ENCODE measurements at regions not wholly inside any gene's neighbourhood (a gene's known extent, or its start where the extent isn't known, plus 50 kb on each side); places are given as distances from the start of the nearest gene placed in this dataset.

DNA sequence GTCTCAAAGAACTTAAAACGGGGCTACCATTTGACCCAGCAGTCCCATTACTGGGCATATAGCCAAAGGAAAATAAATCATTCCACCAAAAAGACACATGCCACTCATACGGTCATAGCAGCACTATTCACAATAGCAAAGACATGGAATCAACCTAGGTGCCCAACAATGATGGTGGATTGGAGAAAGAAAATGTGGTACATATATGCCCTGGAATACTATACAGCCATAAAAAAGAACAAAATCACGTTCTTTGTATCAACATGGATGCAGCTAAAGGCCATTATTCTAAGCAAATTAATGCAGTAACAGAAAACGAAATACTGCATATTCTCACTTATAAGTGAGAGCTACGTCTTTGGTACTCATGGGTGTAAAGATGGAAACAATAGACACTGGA lies 138.1 kb upstream of the NEIL3 start:
- Histone ChIP-seq H3K4me3 (ENCODE audit: low read depth, low read length) (no peak overlapping the region), H3K27ac (ENCODE audit: low read depth, low read length) (no peak overlapping the region), H3K27me3 (ENCODE audit: control insufficient read depth, insufficient read depth, low read length) (no peaks in the 10 kb centered on the region), H3K36me3 (ENCODE audit: control insufficient read depth, insufficient read depth, low read length) (no peaks in the 10 kb centered on the region), H3K4me1 (ENCODE audit: control insufficient read depth, insufficient read depth, low read length) (no peaks in the 10 kb centered on the region), H3K9me3 (ENCODE audit: control insufficient read depth, insufficient read depth, low read length) (no peaks in the 10 kb centered on the region)
- no CpG with 5 or more reads among the region's 5 CpGs for WGBS (ENCODE audit: insufficient coverage)
- no peak for DNase-seq (ENCODE audit: low read depth in 4 of 6, low spot score in 6 of 6)

GRCh38 chr4:177175473-177175872 lies 134.2 kb upstream of the NEIL3 start:
- no peak for DNase-seq (ENCODE audit: low read depth in 4 of 6, low spot score in 6 of 6)
- WGBS (ENCODE audit: insufficient coverage): no CpG with 5 or more reads among the region's 3 CpGs
- no peaks in the 10 kb centered on the region for H3K9me3 ChIP-seq (ENCODE audit: control insufficient read depth, insufficient read depth, low read length)
- no peak overlapping the region for H3K4me3 ChIP-seq (ENCODE audit: low read depth, low read length)
- H3K27me3 ChIP-seq (ENCODE audit: control insufficient read depth, insufficient read depth, low read length): no peaks in the 10 kb centered on the region
- no peaks in the 10 kb centered on the region for H3K4me1 ChIP-seq (ENCODE audit: control insufficient read depth, insufficient read depth, low read length)
- H3K27ac ChIP-seq (ENCODE audit: low read depth, low read length): no peak overlapping the region
- H3K36me3 ChIP-seq (ENCODE audit: control insufficient read depth, insufficient read depth, low read length): no peaks in the 10 kb centered on the region

DNA sequence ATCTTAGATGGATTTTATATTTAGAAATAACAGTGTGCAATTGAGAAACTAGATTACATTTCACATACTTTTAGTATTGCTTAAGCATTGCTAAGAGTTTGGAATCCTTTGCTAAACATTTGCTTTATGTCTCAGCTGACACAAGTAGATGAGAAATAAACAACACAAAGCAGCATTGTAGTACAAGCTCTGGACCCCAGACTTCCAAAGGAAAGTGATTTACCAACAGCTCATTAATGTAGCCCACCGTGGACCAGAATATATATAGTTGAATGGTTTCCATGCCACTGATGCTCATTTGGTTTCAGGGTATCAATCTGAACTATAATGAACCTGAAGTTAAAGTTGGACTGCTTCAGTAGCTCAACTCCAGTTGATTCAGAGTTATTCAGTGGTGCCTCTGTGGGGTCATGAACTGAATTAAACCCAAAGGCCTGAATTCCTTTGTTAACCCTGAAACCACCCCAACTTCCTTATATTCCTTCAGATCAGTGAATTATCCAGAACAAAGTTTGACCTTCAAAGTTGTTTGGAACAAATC lies 132.1 kb upstream of the NEIL3 start:
- H3K9me3 ChIP-seq (ENCODE audit: control insufficient read depth, insufficient read depth, low read length): no peaks in the 10 kb centered on the region
- no peak overlapping the region for H3K4me3 ChIP-seq (ENCODE audit: low read depth, low read length)
- H3K27ac ChIP-seq (ENCODE audit: low read depth, low read length): no peak overlapping the region
- no peaks in the 10 kb centered on the region for H3K27me3 ChIP-seq (ENCODE audit: control insufficient read depth, insufficient read depth, low read length)
- H3K4me1 ChIP-seq (ENCODE audit: control insufficient read depth, insufficient read depth, low read length): no peaks in the 10 kb centered on the region
- peak in 2 of 6 donors; percentile 3 to 20 for DNase-seq (ENCODE audit: low read depth in 4 of 6, low spot score in 6 of 6)
- no peaks in the 10 kb centered on the region for H3K36me3 ChIP-seq (ENCODE audit: control insufficient read depth, insufficient read depth, low read length)
- no CpG with 5 or more reads among the region's 1 CpG for WGBS (ENCODE audit: insufficient coverage)

DNA sequence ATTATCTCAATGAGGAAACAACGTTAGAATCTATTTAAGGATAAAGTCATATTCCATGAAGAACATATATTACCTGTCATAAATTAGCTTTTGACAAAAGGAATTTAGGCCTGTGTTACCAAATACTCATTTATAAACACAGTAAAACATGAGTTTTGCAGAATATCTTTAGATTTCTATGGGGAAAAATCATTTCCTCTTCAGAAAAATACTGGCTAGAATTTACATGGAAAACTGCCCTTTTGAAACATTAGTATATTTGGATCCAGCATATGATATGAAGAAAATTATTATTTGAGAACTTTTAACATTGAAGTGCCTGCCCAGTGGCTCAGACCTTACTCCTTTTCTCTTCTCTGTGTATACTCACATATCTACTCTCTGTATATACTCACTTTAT lies 131.4 kb upstream of the NEIL3 start:
- no peak for DNase-seq (ENCODE audit: low read depth in 4 of 6, low spot score in 6 of 6)
- no CpG with 5 or more reads among the region's 1 CpG for WGBS (ENCODE audit: insufficient coverage)
- H3K4me1 ChIP-seq (ENCODE audit: control insufficient read depth, insufficient read depth, low read length): no peaks in the 10 kb centered on the region

GRCh38 chr4:177182166-177182565 lies 127.5 kb upstream of the NEIL3 start:
- H3K4me3 ChIP-seq (ENCODE audit: low read depth, low read length): no peak overlapping the region
- WGBS (ENCODE audit: insufficient coverage): no CpG with 5 or more reads among the region's 4 CpGs
- H3K4me1 ChIP-seq (ENCODE audit: control insufficient read depth, insufficient read depth, low read length): no peaks in the 10 kb centered on the region
- H3K36me3 ChIP-seq (ENCODE audit: control insufficient read depth, insufficient read depth, low read length): no peaks in the 10 kb centered on the region
- no peak overlapping the region for H3K27ac ChIP-seq (ENCODE audit: low read depth, low read length)
- no peaks in the 10 kb centered on the region for H3K27me3 ChIP-seq (ENCODE audit: control insufficient read depth, insufficient read depth, low read length)
- peak in 1 of 6 donors; percentile 83 for DNase-seq (ENCODE audit: low read depth in 4 of 6, low spot score in 6 of 6)
- no peaks in the 10 kb centered on the region for H3K9me3 ChIP-seq (ENCODE audit: control insufficient read depth, insufficient read depth, low read length)

More for the DNA sequence above, 131.4 kb upstream of the NEIL3 start:
- Histone ChIP-seq H3K4me3 (ENCODE audit: low read depth, low read length) (no peak overlapping the region), H3K27ac (ENCODE audit: low read depth, low read length) (no peak overlapping the region), H3K9me3 (ENCODE audit: control insufficient read depth, insufficient read depth, low read length) (no peaks in the 10 kb centered on the region), H3K27me3 (ENCODE audit: control insufficient read depth, insufficient read depth, low read length) (no peaks in the 10 kb centered on the region), H3K36me3 (ENCODE audit: control insufficient read depth, insufficient read depth, low read length) (no peaks in the 10 kb centered on the region)

DNA sequence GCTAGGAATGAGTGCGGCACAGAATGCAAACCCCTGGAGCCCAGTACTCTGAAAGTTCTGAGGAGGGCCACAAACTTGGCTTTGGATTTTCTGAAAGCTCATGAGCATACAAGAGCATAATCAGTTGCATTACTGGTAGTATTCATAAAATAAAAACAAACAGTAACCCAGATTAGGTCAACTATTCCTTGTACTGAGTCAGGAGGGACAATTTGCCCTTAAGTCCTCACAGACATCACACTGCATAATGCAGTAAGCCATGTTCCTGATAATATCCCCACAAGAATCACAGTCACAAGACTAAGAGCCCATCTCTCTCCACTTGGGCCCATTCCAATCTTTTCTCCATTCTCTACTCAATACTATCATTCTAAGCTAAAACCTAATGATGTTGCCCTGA lies 126.9 kb upstream of the NEIL3 start:
- WGBS (ENCODE audit: insufficient coverage): 100% methylated on average over 1 of the region's 1 CpG
- Histone ChIP-seq H3K36me3 (ENCODE audit: control insufficient read depth, insufficient read depth, low read length) (no peaks in the 10 kb centered on the region), H3K4me1 (ENCODE audit: control insufficient read depth, insufficient read depth, low read length) (no peaks in the 10 kb centered on the region), H3K27me3 (ENCODE audit: control insufficient read depth, insufficient read depth, low read length) (no peaks in the 10 kb centered on the region), H3K27ac (ENCODE audit: low read depth, low read length) (no peak overlapping the region), H3K9me3 (ENCODE audit: control insufficient read depth, insufficient read depth, low read length) (no peaks in the 10 kb centered on the region), H3K4me3 (ENCODE audit: low read depth, low read length) (no peak overlapping the region)
- no peak for DNase-seq (ENCODE audit: low read depth in 4 of 6, low spot score in 6 of 6)

GRCh38 chr4:177185151-177185550 lies 124.5 kb upstream of the NEIL3 start:
- no CpG with 5 or more reads among the region's 2 CpGs for WGBS (ENCODE audit: insufficient coverage)
- Histone ChIP-seq H3K9me3 (ENCODE audit: control insufficient read depth, insufficient read depth, low read length) (no peaks in the 10 kb centered on the region), H3K4me1 (ENCODE audit: control insufficient read depth, insufficient read depth, low read length) (no peaks in the 10 kb centered on the region), H3K4me3 (ENCODE audit: low read depth, low read length) (no peak overlapping the region), H3K27me3 (ENCODE audit: control insufficient read depth, insufficient read depth, low read length) (no peaks in the 10 kb centered on the region), H3K36me3 (ENCODE audit: control insufficient read depth, insufficient read depth, low read length) (no peaks in the 10 kb centered on the region), H3K27ac (ENCODE audit: low read depth, low read length) (no peak overlapping the region)
- DNase-seq (ENCODE audit: low read depth in 4 of 6, low spot score in 6 of 6): no peak

DNA sequence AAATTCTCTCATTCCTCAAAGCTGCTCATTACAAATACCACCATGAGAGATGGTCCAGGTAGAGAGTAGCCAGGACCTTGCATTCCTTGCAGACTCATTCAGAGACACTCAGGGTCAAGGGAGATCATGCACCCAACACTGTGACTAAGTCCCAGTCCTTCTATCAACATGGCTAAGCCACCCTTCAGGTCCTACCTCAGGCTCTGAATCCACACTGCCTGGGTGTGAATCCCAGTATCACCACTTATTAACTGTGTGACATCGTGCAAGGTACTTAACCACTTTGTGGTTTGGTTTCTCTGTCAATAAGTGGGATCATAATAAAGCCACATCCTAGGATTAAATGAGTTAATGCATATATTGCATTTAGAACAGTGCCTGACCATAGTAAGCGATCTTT lies 124.1 kb upstream of the NEIL3 start:
- WGBS (ENCODE audit: insufficient coverage): no CpG with 5 or more reads among the region's 2 CpGs
- Histone ChIP-seq H3K27me3 (ENCODE audit: control insufficient read depth, insufficient read depth, low read length) (no peaks in the 10 kb centered on the region), H3K27ac (ENCODE audit: low read depth, low read length) (no peak overlapping the region), H3K36me3 (ENCODE audit: control insufficient read depth, insufficient read depth, low read length) (no peaks in the 10 kb centered on the region), H3K4me1 (ENCODE audit: control insufficient read depth, insufficient read depth, low read length) (no peaks in the 10 kb centered on the region), H3K9me3 (ENCODE audit: control insufficient read depth, insufficient read depth, low read length) (no peaks in the 10 kb centered on the region), H3K4me3 (ENCODE audit: low read depth, low read length) (no peak overlapping the region)
- no peak for DNase-seq (ENCODE audit: low read depth in 4 of 6, low spot score in 6 of 6)

GRCh38 chr4:177187371-177187770 lies 122.3 kb upstream of the NEIL3 start:
- WGBS (ENCODE audit: insufficient coverage): no CpG with 5 or more reads among the region's 2 CpGs
- H3K4me1 ChIP-seq (ENCODE audit: control insufficient read depth, insufficient read depth, low read length): peaks cover 5% of the 10 kb centered on the region
- no peaks in the 10 kb centered on the region for H3K36me3 ChIP-seq (ENCODE audit: control insufficient read depth, insufficient read depth, low read length)
- H3K27ac ChIP-seq (ENCODE audit: low read depth, low read length): no peak overlapping the region
- no peaks in the 10 kb centered on the region for H3K27me3 ChIP-seq (ENCODE audit: control insufficient read depth, insufficient read depth, low read length)
- H3K9me3 ChIP-seq (ENCODE audit: control insufficient read depth, insufficient read depth, low read length): no peaks in the 10 kb centered on the region
- no peak overlapping the region for H3K4me3 ChIP-seq (ENCODE audit: low read depth, low read length)
- no peak for DNase-seq (ENCODE audit: low read depth in 4 of 6, low spot score in 6 of 6)

DNA sequence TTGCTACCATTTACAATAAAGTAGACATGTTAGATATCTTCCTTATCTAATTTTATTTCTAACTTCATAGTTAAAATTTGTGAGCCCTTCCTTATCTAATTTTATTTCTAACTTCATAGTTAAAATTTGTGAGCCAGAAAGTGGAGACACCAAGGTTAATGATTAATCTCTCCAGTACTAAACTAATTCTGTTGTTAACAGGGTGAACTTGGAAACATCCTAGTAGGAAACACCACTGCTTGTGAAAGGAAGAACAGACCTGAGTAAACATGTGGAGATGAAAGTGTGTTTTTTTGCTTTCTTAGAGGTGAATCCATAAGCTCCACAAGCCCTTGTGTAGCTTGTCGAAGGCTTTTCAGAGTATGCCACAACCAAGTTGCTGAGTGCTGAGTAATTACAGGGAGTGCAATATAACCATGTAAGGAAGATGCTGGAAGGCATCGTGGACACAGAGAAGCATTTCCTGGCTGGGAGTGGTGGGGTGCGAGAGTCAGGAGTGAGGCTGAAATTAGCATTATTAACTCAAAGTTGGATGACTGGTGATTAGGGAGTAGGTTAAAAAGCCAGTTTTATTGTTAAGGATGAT lies 118.6 kb upstream of the NEIL3 start:
- 46% methylated on average over 3 of the region's 3 CpGs for WGBS (ENCODE audit: insufficient coverage)
- H3K4me3 ChIP-seq (ENCODE audit: low read depth, low read length): no peak overlapping the region
- no peak for DNase-seq (ENCODE audit: low read depth in 4 of 6, low spot score in 6 of 6)
- H3K36me3 ChIP-seq (ENCODE audit: control insufficient read depth, insufficient read depth, low read length): no peaks in the 10 kb centered on the region
- no peaks in the 10 kb centered on the region for H3K9me3 ChIP-seq (ENCODE audit: control insufficient read depth, insufficient read depth, low read length)
- peaks cover 5% of the 10 kb centered on the region for H3K4me1 ChIP-seq (ENCODE audit: control insufficient read depth, insufficient read depth, low read length)
- no peak overlapping the region for H3K27ac ChIP-seq (ENCODE audit: low read depth, low read length)
- no peaks in the 10 kb centered on the region for H3K27me3 ChIP-seq (ENCODE audit: control insufficient read depth, insufficient read depth, low read length)

Measured in spinal cord (tissue), 9 donors.